RPMI8226 (cell line): ENCODE measurements at regions not wholly inside any gene's neighbourhood (a gene's known extent, or its start where the extent isn't known, plus 50 kb on each side); places are given as distances from the start of the nearest gene placed in this dataset.

Experiments
- DNase-seq: peaks from one replicate; pipeline ENCODE4 v3.0.0-alpha.2; 2015

- no peak for DNase-seq
Observed at GRCh38 chr2:222146488-222146887, 152.3 kb downstream of the PAX3 start.

GRCh38 chr2:222142027-222142426 lies 156.8 kb downstream of the PAX3 start:
- no peak for DNase-seq

- DNase-seq = no peak
Observed at GRCh38 chr2:222136106-222136630, 162.6 kb downstream of the PAX3 start.

- DNase-seq = no peak
Observed at GRCh38 chr2:222134654-222135053, 164.1 kb downstream of the PAX3 start.

- DNase-seq = no peak
Observed at GRCh38 chr2:222133897-222134296, 164.9 kb downstream of the PAX3 start.

GRCh38 chr2:222130855-222131254 lies 167.9 kb downstream of the PAX3 start:
- no peak for DNase-seq

- DNase-seq = no peak
Observed at GRCh38 chr2:222127660-222128059, 171.1 kb downstream of the PAX3 start.

- no peak for DNase-seq
Observed at GRCh38 chr2:222120933-222121332, 177.9 kb downstream of the PAX3 start.

- no peak for DNase-seq
Observed at GRCh38 chr2:222115296-222115695, 183.5 kb downstream of the PAX3 start.

GRCh38 chr2:222108957-222109585 lies 189.7 kb downstream of the PAX3 start:
- no peak for DNase-seq

- no peak for DNase-seq
Observed at GRCh38 chr2:222108497-222108896, 190.3 kb downstream of the PAX3 start.

GRCh38 chr2:222105046-222105445 lies 193.8 kb downstream of the PAX3 start:
- DNase-seq = no peak

GRCh38 chr2:222102575-222103349 lies 196.0 kb downstream of the PAX3 start:
- DNase-seq = no peak

GRCh38 chr2:222100704-222101699 lies 197.8 kb downstream of the PAX3 start:
- no peak for DNase-seq

- DNase-seq = no peak
Observed at GRCh38 chr2:222088561-222088960, 210.2 kb downstream of the PAX3 start.

GRCh38 chr2:222087998-222088397 lies 210.8 kb downstream of the PAX3 start:
- no peak for DNase-seq

- DNase-seq = no peak
Observed at GRCh38 chr2:222082201-222082600, 216.6 kb downstream of the PAX3 start.

GRCh38 chr2:222080141-222080540 lies 218.7 kb downstream of the PAX3 start:
- DNase-seq = no peak

GRCh38 chr2:222076973-222077690 lies 221.7 kb downstream of the PAX3 start:
- no peak for DNase-seq

GRCh38 chr2:222074674-222075073 lies 224.1 kb downstream of the PAX3 start:
- no peak for DNase-seq

- DNase-seq = no peak
Observed at GRCh38 chr2:222071911-222072310, 226.9 kb downstream of the PAX3 start.

GRCh38 chr2:222064286-222064685 lies 234.5 kb downstream of the PAX3 start:
- DNase-seq = no peak
